ENCODE measurements at regions not wholly inside any gene's neighbourhood (a gene's known extent, or its start where the extent isn't known, plus 50 kb on each side); places are given as distances from the start of the nearest gene placed in this dataset.

- DNase-seq: no peak
These were observed 107.7 kb upstream of the CAND1 start for GRCh38 chr12:67161322-67161918.

- DNase-seq: no peak
These were observed 95.9 kb upstream of the CAND1 start for GRCh38 chr12:67173258-67173657.

- no peak for DNase-seq
These were observed 86.6 kb upstream of the CAND1 start for GRCh38 chr12:67182551-67182950.

DNA sequence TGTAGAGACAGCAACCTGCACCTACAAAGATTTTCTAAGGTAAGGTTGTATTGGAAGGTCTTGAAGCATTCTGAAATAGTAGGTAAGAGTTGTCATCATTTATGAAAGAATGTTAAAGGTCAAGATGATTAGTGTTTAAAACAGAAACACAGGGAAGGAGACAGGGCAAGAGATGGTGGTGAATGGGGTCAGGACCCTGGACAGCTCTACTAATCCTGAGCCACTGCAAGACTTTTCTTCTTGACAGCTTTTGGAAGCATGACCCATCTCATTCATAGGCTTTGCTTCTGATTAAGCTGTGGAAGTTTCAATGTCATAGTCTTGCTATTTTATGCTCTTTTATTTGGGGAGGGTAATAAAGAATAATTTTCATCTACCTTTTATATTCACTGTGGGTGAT, 75.5 kb upstream of the CAND1 start:
- DNase-seq: no peak

DNA sequence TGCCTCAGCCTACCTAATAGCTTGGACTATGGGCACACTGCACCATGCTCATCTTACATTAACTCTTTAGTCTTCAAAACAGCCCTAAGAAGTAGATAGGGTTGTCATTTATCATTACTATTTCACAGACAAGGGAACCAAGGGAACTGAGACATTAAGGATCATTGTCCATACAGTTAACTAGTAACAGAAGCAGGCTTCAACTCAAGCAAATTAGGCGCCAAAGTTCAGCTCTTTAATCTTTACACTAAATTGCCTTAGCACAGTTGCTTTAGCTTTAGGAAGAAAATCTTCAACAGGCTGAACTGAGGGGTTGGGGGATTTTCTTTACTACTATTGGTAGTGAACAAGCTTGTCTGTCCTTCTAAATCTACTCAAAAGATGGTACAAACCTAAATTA, 68.8 kb upstream of the CAND1 start:
- no peak for DNase-seq

DNA sequence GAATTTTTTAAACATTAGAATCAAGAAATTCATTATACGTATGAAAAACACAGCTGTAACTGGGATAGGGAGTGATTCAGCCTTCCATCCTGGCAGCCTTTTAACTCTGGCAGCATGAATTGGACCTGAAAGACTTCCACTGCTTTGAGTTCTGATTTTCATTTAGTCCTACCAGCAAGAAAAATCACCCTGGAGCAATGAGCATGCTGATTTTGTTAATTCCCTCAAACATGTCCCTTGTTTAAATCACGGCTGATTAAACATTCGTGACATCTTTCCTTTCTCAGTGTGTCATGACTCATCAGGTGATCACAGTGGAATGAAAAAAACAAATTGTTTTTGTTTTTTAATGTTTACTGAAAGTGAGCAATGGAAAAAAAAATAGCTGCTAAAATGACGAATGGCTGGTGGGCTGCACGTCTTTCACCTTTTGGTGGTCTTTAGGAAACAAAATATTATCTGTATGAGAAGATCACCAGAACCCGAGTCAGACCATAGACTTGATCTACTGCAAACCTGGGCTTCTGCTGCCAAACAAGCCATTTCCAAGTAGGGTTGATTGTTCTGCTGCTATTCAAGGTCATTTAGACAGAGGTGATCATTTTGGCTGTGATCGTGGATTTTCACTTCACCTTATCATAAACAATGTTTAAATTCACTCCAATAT, 67.0 kb upstream of the CAND1 start:
- DNase-seq: no peak

DNA sequence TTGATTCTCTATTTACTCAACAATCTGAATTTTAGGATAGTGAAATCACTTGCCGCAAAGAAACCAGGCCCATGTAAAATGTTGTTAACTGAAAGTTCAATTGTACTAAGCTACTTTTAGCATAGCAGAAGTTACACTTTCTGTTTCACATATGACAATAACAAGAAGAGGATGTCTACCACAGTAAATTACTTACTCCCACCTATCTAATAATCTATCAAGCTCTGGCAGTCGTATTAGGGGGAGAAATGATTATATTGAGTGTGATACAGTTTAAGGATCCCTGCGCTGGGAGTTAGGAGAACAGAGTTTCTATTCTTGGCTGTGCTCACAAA, 66.5 kb upstream of the CAND1 start:
- DNase-seq: no peak

- no peak for DNase-seq
These were observed 60.7 kb upstream of the CAND1 start for GRCh38 chr12:67208281-67209067.

DNA sequence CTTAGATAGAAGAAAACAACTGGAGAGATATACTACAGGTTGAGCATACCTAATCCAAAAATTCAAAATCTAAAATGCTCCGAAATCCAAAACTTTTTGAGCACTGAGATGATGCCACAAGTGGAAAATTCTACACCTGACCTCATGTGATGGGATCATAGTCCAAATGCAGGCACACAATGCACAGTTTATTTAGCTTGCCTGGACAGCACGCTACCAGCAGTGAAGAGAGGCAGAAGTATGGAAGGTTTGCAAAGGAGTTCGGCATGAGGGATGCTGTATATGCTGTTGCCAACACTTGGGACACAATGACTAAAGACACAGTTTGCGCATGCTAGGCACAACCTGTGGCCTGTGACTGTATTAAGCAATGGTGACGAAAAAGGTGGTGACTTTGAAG, 58.1 kb upstream of the CAND1 start:
- no peak for DNase-seq

GRCh38 chr12:67211494-67211893, 57.7 kb upstream of the CAND1 start:
- DNase-seq: no peak

- no peak for DNase-seq
These were observed 51.5 kb upstream of the CAND1 start for GRCh38 chr12:67217647-67218046.
